Stimulated activated CD4-positive, alpha-beta T cell treated with anti-CD3 and anti-CD28 coated beads, Interleukin-2, amount 100 ng/mL, for 4 hours (primary cell): ENCODE measurements at regions not wholly inside any gene's neighbourhood (a gene's known extent, or its start where the extent isn't known, plus 50 kb on each side); places are given as distances from the start of the nearest gene placed in this dataset.

Experiments
- DNase-seq: peaks from one replicate; pipeline ENCODE4 v3.0.0-alpha.2; 2020; ENCODE audit warnings: low read depth

GRCh38 chr4:14254252-14254651, 626.7 kb upstream of the BOD1L1 start:
- DNase-seq = no peak

- DNase-seq = no peak
Observed at GRCh38 chr4:14254926-14255325, 627.4 kb upstream of the BOD1L1 start.

- no peak for DNase-seq
Observed at GRCh38 chr4:14257903-14258302, 630.4 kb upstream of the BOD1L1 start.

GRCh38 chr4:14259936-14260335, 632.4 kb upstream of the BOD1L1 start:
- no peak for DNase-seq

- DNase-seq = no peak
Observed at GRCh38 chr4:14260591-14260990, 633.1 kb upstream of the BOD1L1 start.

- DNase-seq = no peak
Observed at GRCh38 chr4:14262221-14262620, 634.7 kb upstream of the BOD1L1 start.

GRCh38 chr4:14264437-14264836, 636.9 kb upstream of the BOD1L1 start:
- no peak for DNase-seq

- no peak for DNase-seq
Observed at GRCh38 chr4:14265651-14266050, 638.1 kb upstream of the BOD1L1 start.

- DNase-seq = no peak
Observed at GRCh38 chr4:14267373-14268060, 640.0 kb upstream of the BOD1L1 start.

GRCh38 chr4:14269824-14270223, 642.3 kb upstream of the BOD1L1 start:
- no peak for DNase-seq

GRCh38 chr4:14272206-14272605, 644.7 kb upstream of the BOD1L1 start:
- no peak for DNase-seq

- DNase-seq = no peak
Observed at GRCh38 chr4:14277505-14277904, 650.0 kb upstream of the BOD1L1 start.

GRCh38 chr4:14280567-14280966, 653.0 kb upstream of the BOD1L1 start:
- DNase-seq = no peak

- no peak for DNase-seq
Observed at GRCh38 chr4:14284578-14284977, 657.1 kb upstream of the BOD1L1 start.

- no peak for DNase-seq
Observed at GRCh38 chr4:14289708-14290107, 662.2 kb upstream of the BOD1L1 start.

GRCh38 chr4:14293582-14293981, 666.1 kb upstream of the BOD1L1 start:
- no peak for DNase-seq

- DNase-seq = no peak
Observed at GRCh38 chr4:14294611-14295010, 667.1 kb upstream of the BOD1L1 start.

- DNase-seq = no peak
Observed at GRCh38 chr4:14299166-14299565, 671.6 kb upstream of the BOD1L1 start.

GRCh38 chr4:14302021-14302420, 674.5 kb upstream of the BOD1L1 start:
- no peak for DNase-seq

- DNase-seq = no peak
Observed at GRCh38 chr4:14303856-14304255, 676.3 kb upstream of the BOD1L1 start.

- no peak for DNase-seq
Observed at GRCh38 chr4:14308229-14308651, 680.7 kb upstream of the BOD1L1 start.

- DNase-seq = no peak
Observed at GRCh38 chr4:14309431-14309830, 681.9 kb upstream of the BOD1L1 start.

- DNase-seq = no peak
Observed at GRCh38 chr4:14313757-14314156, 686.2 kb upstream of the BOD1L1 start.

GRCh38 chr4:14315129-14315528, 687.2 kb upstream of the CPEB2 start:
- DNase-seq = no peak
